GM21526 (cell line): ENCODE measurements at regions not wholly inside any gene's neighbourhood (a gene's known extent, or its start where the extent isn't known, plus 50 kb on each side); places are given as distances from the start of the nearest gene placed in this dataset.

Experiments used
- ATAC-seq: cut with Tn5 transposase; IDR thresholded peaks from one replicate; pipeline ENCODE4 v1.9.1; 2021; ENCODE audit warnings: moderate library complexity; ENCODE audit not compliant: unreplicated experiment, low FRiP score

GRCh38 chr4:114488301-114488982, 110.2 kb upstream of the UGT8 start:
- no peak for ATAC-seq

- ATAC-seq, result no peak
Measured at GRCh38 chr4:114494246-114494803, 104.3 kb upstream of the UGT8 start.

- no peak for ATAC-seq
Measured at GRCh38 chr4:114495471-114495928, 103.1 kb upstream of the UGT8 start.

GRCh38 chr4:114497116-114497515, 101.5 kb upstream of the UGT8 start:
- no peak for ATAC-seq

- no peak for ATAC-seq
Measured at GRCh38 chr4:114509340-114509739, 89.3 kb upstream of the UGT8 start.

GRCh38 chr4:114512595-114513295, 85.9 kb upstream of the UGT8 start:
- ATAC-seq, result no peak

GRCh38 chr4:114519368-114519767, 79.2 kb upstream of the UGT8 start:
- no peak for ATAC-seq

- ATAC-seq, result no peak
Measured at GRCh38 chr4:114527170-114527569, 71.4 kb upstream of the UGT8 start.

GRCh38 chr4:114527637-114528036, 71.0 kb upstream of the UGT8 start:
- no peak for ATAC-seq

GRCh38 chr4:114535725-114536124, 62.9 kb upstream of the UGT8 start:
- no peak for ATAC-seq

GRCh38 chr4:114537352-114537751, 61.3 kb upstream of the UGT8 start:
- no peak for ATAC-seq

GRCh38 chr4:114538012-114538617, 60.5 kb upstream of the UGT8 start:
- ATAC-seq, result no peak

- no peak for ATAC-seq
Measured at GRCh38 chr4:114539985-114540384, 58.6 kb upstream of the UGT8 start.

- no peak for ATAC-seq
Measured at GRCh38 chr4:114547340-114548134, 51.1 kb upstream of the UGT8 start.
